Loucy (cell line): ENCODE measurements at regions not wholly inside any gene's neighbourhood (a gene's known extent, or its start where the extent isn't known, plus 50 kb on each side); places are given as distances from the start of the nearest gene placed in this dataset.

ENCODE experiments used
- H2AFZ ChIP-seq: fragments of 200-600 bp; sonication (generic); 2 replicates; pipeline ENCODE4 v1.6.0; 2016; ENCODE audit warnings: antibody characterized with exemption, mild to moderate bottlenecking, low read length, moderate library complexity
- H3F3A ChIP-seq: fragments of 200-600 bp; 2 replicates; pipeline ENCODE4 v1.6.0; 2016; ENCODE audit warnings: antibody characterized with exemption, low read depth, mild to moderate bottlenecking
- H3K27me3 ChIP-seq: fragments of 200-600 bp; sonication (generic); 2 replicates; pipeline ENCODE4 v1.6.1; 2014; ENCODE audit warnings: low read length, mild to moderate bottlenecking; ENCODE audit not compliant: insufficient read depth, poor library complexity, severe bottlenecking
- H3K36me3 ChIP-seq: fragments of 200-600 bp; sonication (generic); 2 replicates; pipeline ENCODE4 v1.6.1; 2016; ENCODE audit warnings: low read length; ENCODE audit not compliant: insufficient read depth
- H3K4me1 ChIP-seq: fragments of 200-600 bp; sonication (generic); 2 replicates; pipeline ENCODE4 v1.5.1; 2014; ENCODE audit warnings: low read length, mild to moderate bottlenecking; ENCODE audit not compliant: insufficient read depth, poor library complexity, severe bottlenecking
- H3K4me2 ChIP-seq: fragments of 200-600 bp; sonication (generic); 2 replicates; pipeline ENCODE4 v1.6.0; 2014; ENCODE audit warnings: antibody characterized with exemption, low read length, low read depth, mild to moderate bottlenecking; ENCODE audit not compliant: poor library complexity, severe bottlenecking
- H3K4me3 ChIP-seq: fragments of 200-600 bp; sonication (generic); 2 replicates; pipeline ENCODE4 v1.5.1; 2014; ENCODE audit warnings: low read length, mild to moderate bottlenecking, mixed read lengths; ENCODE audit not compliant: poor library complexity, severe bottlenecking
- H3K79me2 ChIP-seq: fragments of 200-600 bp; sonication (generic); 2 replicates; pipeline ENCODE4 v1.6.1; 2014; ENCODE audit warnings: low read length; ENCODE audit not compliant: insufficient read depth
- H3K9ac ChIP-seq: fragments of 200-600 bp; sonication (generic); 2 replicates; pipeline ENCODE4 v1.6.0; 2014; ENCODE audit warnings: mild to moderate bottlenecking, low read depth, low read length, moderate library complexity; ENCODE audit not compliant: poor library complexity, severe bottlenecking
- H3K9me2 ChIP-seq: fragments of 200-600 bp; sonication (generic); replicated peaks from 2 replicates; pipeline ENCODE4 v1.6.1; 2016; ENCODE audit warnings: low read depth, low read length, mixed read lengths
- H3K9me3 ChIP-seq: fragments of 200-600 bp; sonication (generic); 2 replicates; pipeline ENCODE4 v1.6.1; 2014; ENCODE audit warnings: mild to moderate bottlenecking, antibody characterized with exemption, low read length, low read depth; ENCODE audit not compliant: insufficient read depth
- H4K20me1 ChIP-seq: fragments of 200-600 bp; sonication (generic); 2 replicates; pipeline ENCODE4 v1.6.0; 2014; ENCODE audit warnings: antibody characterized with exemption, low read length, mild to moderate bottlenecking; ENCODE audit not compliant: insufficient read depth, poor library complexity, severe bottlenecking
- CTCF ChIP-seq: fragments of 200-600 bp; sonication (generic); conservative IDR thresholded peaks from 2 replicates; pipeline ENCODE4 v1.5.1; 2014; ENCODE audit warnings: mild to moderate bottlenecking, antibody characterized with exemption, low read length
- EZH2phosphoT487 ChIP-seq: fragments of 200-600 bp; IDR thresholded peaks from 2 replicates; pipeline ENCODE4 v1.6.1; 2018; ENCODE audit warnings: antibody characterized with exemption, mild to moderate bottlenecking, moderate library complexity, borderline replicate concordance

- H3K9me3 ChIP-seq = no peaks in the 10 kb centered on the region
- no peaks in the 10 kb centered on the region for H3F3A ChIP-seq
- H3K79me2 ChIP-seq = no peaks in the 10 kb centered on the region
- H3K9ac ChIP-seq = no peak overlapping the region
- no peak overlapping the region for H2AFZ ChIP-seq
- no peak overlapping the region for H3K4me3 ChIP-seq
- no peaks in the 10 kb centered on the region for H4K20me1 ChIP-seq
- H3K9me2 ChIP-seq = no peaks in the 10 kb centered on the region
- no peaks in the 10 kb centered on the region for H3K27me3 ChIP-seq
- no peaks in the 10 kb centered on the region for H3K4me1 ChIP-seq
- H3K4me2 ChIP-seq = no peak overlapping the region
- H3K36me3 ChIP-seq = no peaks in the 10 kb centered on the region
- no peak for TF ChIP-seq CTCF
- TF ChIP-seq EZH2phosphoT487 = no peak
Observed at GRCh38 chr5:159629158-159629557, 287.1 kb upstream of the ADRA1B start.

- H3K79me2 ChIP-seq = no peaks in the 10 kb centered on the region
- H3K9me2 ChIP-seq = no peaks in the 10 kb centered on the region
- H4K20me1 ChIP-seq = no peaks in the 10 kb centered on the region
- H3K4me1 ChIP-seq = no peaks in the 10 kb centered on the region
- H3K9me3 ChIP-seq = no peaks in the 10 kb centered on the region
- H3K4me3 ChIP-seq = no peak overlapping the region
- H3K9ac ChIP-seq = no peak overlapping the region
- no peak overlapping the region for H2AFZ ChIP-seq
- H3K27me3 ChIP-seq = no peaks in the 10 kb centered on the region
- no peak for TF ChIP-seq CTCF
- no peak for TF ChIP-seq EZH2phosphoT487
- H3K4me2 ChIP-seq = no peak overlapping the region
- no peaks in the 10 kb centered on the region for H3F3A ChIP-seq
- H3K36me3 ChIP-seq = no peaks in the 10 kb centered on the region
Observed at GRCh38 chr5:159630545-159630944, 285.7 kb upstream of the ADRA1B start.

GRCh38 chr5:159631001-159631400, 285.3 kb upstream of the ADRA1B start:
- Histone ChIP-seq H3K9ac (no peak overlapping the region), H3K79me2 (no peaks in the 10 kb centered on the region), H2AFZ (no peak overlapping the region), H3K36me3 (no peaks in the 10 kb centered on the region), H4K20me1 (no peaks in the 10 kb centered on the region), H3K27me3 (no peaks in the 10 kb centered on the region), H3K9me2 (no peaks in the 10 kb centered on the region), H3F3A (no peaks in the 10 kb centered on the region), H3K4me2 (no peak overlapping the region), H3K9me3 (no peaks in the 10 kb centered on the region), H3K4me1 (no peaks in the 10 kb centered on the region), H3K4me3 (no peak overlapping the region)
- TF ChIP-seq CTCF = no peak
- no peak for TF ChIP-seq EZH2phosphoT487
